T-helper 1 cell (primary cell): ENCODE measurements at regions not wholly inside any gene's neighbourhood (a gene's known extent, or its start where the extent isn't known, plus 50 kb on each side); places are given as distances from the start of the nearest gene placed in this dataset.
"Not testable (repeated sequence)": the region's sequence is repeated elsewhere in the genome, so short reads cannot be mapped to it uniquely, and the experiment has no call there.

ENCODE experiments used
- DNase-seq, 5 donors: peaks; one replicate each; pipeline ENCODE4 v3.0.0-alpha.2; 2012 to 2020

DNA sequence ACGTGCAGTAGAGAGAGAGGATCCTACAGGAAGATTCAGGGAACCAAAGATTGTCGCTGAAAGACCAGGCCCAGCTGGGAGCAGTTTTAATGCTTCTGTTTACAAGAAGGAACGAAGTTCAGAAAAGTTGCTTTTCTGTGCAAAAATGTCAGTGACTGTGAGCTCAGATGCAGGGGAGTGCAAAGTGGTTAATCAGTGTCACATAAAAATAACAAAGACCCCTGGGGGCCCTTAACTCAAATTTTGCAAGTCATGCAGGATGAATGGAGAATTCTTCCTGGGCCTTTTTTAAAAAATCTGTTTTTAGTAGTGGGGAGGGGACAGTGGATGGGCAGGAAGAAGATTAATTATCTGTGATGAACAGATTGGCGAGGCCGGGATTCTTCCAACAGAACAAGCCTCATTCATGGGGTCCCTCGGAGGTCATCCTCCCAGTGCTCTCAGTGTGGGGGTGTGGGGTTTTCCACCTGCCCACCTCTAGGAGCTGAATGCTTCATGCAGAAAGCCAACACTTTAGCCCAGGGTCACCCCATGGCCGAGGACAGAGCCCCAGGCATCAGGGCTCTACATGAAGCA is 167.2 kb downstream of the UQCRFS1 start:
- DNase-seq = no peak

DNA sequence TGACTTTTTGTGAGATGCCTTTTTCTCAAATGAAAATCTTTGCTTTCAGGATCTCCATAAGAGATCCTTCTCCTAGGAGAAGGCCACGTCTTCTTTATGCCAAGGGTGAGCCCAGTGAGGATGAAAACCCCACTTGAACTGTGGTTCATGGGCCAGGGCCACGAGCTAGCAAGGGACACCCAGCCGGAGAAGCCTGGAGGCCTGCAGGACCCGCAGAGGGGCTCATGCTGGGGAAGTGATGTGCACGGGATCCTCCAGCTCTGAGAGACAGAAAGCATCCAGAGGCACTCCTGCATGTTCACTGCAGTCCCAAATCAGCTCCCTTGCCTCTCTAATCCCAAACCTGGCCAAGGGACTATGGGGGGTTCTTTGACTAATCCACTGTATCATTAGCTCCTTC is 168.9 kb downstream of the UQCRFS1 start:
- DNase-seq = no peak

DNA sequence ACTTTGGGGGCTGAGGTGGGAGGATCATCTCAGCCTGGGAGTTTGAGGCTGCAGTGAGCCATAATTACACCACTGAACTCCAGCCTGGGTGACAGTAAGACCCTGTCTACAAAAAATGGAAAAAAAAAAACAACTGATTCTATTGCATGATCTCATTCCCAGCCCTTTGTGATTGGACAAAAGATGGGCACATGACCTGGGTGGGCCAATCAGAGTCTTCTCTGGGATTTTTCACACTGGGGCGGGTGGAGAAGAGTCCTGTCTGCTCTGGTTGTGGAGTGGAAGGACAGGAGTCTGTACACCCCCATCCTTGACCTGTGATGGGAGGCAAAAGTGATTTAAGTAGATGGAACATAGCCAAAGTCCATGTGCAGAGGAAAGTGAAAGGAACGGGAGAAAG is 170.5 kb downstream of the UQCRFS1 start:
- no peak for DNase-seq

DNA sequence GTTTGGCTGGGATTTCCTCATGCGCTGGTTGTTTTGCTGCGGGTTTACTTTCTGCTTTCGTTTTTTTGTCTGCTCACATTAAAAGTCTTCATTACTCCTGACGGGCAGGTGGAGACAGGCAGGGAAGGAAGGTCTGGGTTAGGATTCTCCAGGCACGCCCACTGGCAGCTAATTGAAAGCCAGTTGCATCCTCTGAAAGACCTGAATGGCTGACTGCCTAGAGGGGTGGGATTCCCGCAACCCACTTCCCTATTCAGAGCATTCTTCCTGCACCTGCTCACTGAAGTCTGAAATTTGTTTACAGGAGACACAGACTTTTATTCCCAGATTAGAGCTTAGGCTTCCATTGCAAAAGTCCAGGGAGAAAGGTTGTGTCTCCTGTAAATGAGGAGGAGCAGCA is 172.0 kb downstream of the UQCRFS1 start:
- DNase-seq = no peak

DNA sequence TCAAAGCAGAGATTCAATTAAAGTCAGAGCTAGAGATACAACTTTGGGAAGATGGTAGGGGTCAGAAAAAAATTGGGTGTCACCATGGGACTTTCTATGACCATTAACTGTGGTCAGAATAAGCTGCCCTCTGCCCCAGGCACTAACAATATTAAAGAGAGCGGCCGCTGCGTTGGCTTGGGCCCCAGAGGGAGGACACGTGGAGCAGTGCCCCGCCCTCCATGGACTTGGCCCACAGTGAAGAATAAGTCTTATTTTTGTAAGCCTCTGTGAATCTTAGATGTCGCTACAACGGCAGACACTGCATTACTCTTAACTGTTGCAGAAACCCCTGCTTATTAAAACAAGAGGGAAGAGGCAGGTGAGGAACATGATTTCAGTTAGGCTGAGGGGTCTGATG is 172.7 kb downstream of the UQCRFS1 start:
- DNase-seq = no peak

DNA sequence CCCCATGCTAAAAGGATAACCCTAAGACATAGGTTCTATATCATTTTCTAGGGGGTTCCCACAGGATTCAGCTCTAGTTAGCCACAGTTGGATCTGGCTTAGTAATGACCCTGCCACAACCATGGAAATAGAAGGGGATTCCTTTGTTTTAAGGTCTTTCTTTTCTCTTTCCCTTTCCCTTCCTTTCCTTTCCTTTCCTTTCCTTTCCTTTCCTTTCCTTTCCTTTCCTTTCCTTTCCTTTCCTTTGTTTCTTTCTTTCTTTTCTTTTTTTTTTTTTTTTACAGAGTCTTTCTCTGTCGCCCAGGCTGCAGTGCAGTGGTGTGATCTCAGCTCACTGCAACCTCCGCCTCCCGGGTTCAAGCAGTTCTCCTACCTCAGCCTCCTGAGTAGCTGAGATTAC is 173.9 kb downstream of the UQCRFS1 start:
- not testable (repeated sequence) for DNase-seq

DNA sequence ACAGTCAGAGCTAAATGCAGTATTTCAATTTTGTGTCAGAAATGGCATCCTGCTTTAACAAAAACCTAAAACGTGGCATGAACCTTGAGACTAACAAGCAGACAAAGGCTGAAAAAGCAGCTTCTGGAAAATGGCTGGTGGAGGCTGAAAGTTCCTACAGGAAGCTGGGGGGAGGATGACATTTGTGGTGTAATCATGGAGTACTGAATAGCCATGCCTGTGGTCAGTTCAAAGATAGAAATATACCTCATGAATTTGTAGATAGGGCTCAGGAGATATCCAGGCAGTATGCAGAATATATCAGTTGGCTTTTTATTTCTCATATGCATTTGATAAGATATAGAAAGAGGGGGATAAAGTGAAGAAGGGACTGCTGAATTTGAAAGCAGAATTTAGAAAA is 181.7 kb downstream of the UQCRFS1 start:
- DNase-seq = no peak

DNA sequence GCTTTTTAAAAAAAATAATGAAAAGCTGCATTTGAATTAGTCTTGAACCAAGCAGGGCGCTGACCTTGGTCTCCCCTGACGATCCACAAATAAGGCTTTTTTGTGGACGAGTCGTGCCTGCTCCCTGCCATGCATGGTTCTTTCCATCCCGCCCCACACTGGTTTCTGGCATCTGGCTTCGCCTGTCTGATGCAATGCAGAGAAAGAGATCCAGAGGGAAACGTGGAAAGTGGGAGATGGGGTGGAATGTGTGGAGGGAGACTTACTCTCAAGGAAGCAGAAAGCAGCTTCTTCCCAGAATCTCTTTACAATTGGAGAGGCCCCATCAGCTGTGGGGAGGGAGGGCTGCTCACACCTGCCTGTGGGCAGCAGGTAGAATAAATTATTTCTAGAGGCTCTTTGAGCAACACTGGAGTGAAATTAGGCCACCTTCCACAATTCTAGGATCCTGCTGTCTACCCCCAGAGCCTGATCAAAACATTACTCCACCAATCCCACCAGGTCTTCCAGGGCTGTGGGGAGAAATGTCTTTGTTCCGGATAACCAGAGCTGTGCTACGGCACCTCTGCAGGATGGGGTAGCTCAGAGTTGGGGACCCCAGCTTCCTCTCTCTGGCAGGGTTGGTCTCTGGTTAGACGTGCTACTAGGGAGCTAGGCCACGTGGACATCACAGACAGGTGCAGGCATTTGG is 183.5 kb downstream of the UQCRFS1 start:
- no peak for DNase-seq

DNA sequence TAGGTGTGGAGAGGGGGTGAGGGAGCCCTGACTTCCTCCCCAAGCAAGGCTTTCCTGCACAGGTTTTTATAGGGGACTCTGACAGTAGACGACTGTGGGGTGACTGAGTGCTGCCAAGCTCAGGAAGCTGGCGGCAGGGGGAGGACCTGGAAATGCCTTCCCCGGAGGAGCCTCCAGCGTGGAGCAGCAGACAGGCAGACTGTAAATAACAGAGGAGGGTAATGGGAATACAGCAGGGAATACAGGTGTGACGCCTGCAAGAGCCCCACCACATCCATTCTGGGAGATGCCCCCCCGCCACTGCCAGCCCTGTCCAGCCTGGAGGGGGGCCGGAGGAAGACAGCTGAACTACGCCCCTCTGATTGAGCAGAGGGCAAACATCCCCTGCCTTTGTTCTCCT is 190.4 kb downstream of the UQCRFS1 start:
- no peak for DNase-seq

DNA sequence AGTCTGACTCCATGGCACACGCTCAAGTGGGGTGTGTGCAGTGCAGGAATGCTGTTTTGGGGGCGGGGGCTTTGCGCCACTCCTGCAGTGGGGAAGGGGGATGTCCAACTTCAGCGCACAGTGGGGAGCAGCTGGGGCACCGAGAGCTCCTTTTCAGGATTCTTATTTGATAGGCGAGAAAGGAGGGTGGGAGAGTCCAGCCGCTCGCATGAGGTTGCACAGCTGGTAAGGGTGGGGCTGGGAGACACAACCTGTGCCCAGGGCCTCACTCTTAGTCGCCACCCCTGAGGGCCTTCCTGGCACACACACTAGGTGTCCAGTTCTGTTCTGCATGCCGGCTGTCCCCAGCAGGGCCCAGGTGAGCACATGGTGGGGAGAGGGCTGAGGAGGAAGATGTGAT is 190.8 kb downstream of the UQCRFS1 start:
- DNase-seq = no peak

DNA sequence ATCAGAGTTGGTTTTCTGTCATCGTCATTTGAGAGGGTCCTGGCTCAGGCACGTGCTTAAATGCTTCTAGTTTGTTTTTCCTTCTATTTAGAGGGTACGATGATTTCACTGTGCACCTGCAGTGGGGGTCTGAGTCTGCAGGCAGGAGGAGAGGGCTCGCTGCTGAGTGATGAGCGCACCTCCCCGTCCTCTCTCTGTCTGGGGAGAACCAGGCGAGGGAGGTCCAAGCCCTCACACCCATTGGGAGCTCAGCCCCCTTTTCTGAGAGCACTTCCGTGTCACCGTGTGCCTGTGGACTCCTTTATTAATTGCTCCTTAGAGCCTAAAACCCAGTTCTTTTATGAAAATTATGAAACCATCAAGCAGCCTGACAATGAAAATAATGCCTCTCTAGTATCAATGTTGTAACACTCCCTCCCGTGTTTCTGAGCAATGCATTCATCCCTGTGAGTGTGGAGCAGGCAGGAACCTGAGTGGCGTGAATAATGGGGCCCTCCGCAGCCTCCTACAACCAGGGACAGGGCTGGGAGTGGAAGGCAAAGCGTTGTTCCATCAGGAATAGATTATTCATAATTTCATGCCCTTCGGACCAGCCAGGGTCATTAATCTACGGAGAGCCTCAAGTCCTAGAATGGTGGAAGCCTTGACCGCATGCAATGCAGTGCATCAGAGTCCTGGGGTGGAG is 191.6 kb downstream of the UQCRFS1 start:
- no peak for DNase-seq

DNA sequence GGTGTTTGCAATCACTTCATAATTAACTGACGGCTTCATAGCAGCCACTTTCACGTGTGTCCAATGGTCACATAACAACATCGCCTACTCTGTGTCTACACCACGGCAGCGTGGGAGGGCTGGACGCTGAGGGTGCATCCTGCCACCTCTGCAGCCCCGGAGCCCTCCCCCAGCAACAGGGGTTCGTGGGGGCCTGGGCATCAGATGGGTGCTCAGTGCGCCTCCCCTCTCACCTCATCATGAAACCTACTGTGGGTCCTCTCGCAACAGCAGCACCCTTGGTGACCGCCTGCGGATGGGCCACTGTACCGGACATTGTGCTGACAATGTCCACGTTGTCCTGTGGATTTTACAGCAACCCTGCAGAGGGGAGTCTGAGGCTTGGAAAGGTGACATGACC is 193.5 kb downstream of the UQCRFS1 start:
- DNase-seq = no peak

DNA sequence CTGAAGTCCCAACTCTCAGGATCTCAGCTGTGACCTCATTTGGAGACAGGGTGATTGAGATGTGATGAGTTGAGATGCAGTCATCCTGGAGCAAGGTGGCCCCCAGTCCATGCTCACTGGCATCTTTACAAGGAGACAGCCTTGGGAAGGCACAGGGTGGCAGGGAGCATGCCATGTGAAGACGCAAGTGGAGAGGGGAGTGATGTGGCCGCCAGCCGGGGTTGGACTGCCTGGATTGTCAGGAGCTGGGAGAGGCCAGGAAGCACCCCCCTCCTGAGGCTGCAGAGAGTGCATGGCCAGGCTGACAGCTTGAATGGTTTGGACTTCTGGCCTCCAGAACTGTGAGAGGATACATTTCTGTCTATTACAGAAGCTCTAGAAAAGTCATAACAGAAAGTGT is 194.4 kb downstream of the UQCRFS1 start:
- DNase-seq = no peak

DNA sequence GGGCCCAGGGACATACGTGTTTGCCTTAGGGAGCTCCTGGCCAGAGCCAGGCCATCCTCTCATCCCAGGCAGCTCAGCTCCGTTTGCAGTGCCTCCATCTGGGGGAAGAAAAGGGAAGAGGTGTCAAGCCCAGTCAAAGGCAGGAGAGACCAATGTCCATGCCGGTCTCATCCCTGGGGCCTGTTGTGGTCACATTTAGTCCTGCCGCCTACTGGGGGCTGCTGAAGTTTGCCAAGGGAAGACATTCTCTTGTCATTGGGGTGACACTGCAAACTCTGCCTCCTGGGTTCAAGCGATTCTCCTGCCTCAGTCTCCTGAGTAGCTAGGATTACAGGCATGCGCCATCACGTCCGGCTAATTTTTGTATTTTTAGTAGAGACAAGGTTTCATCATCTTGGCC is 195.2 kb downstream of the UQCRFS1 start:
- DNase-seq = no peak

DNA sequence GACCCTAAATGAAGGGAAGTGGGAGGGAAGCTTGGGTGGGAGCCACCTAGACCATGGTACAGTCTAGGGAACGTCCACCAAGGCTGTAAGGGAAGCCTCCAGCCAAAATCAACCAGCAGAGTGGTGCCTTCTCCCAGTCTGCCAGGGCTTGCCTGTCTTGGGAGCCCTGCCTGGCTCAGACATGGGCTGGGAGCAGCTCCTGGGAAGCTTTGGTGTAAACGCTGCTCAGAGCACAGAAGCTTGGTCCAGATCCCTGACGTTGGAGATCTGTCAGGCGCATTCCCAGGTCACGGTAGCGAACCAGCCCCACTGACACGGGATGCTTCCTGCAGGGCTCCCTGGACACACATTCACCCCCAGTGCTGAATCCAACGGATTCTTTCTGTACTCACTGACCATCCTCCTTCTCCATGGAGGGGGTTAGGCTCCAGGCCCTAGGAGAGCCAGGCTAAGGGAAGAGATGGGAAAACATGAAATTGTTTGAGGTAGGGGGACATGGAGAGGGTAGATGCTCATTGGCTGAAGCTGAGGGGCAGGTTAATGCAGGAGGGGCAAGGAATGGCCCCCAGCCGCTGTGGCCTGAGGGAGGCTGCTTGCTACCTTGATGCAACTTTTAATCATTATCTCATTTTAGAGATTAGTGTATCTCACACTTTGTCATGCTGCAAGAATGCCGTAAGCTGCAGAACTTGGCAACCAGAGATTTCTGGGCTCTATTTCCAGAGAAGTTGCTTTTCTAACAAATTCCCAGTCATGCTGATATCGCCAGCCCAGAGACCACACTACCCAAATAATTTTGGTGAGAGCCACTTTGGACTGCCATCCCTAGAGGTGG is 195.8 kb downstream of the UQCRFS1 start:
- no peak for DNase-seq

DNA sequence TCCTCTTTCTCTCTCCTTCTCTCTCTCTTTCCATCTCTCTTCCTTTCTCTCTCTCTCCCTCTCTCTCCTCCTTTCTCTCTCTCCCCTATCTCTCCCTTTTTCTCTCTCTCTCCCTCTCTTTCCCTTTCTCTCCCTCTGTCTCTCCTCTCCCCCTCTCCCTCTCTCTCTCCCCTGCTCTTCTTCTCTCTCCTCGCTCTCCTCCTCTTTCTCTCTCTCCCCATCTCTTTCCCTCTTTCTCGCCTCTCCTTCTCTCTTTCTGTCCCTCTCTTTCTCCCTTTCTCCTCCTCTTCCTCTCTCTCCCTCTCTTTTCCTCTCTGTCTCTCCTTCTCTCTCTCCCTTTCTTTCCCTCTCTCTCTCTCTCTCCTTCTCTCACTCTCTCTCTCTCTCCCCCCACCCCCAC is 196.6 kb downstream of the UQCRFS1 start:
- DNase-seq = no peak

DNA sequence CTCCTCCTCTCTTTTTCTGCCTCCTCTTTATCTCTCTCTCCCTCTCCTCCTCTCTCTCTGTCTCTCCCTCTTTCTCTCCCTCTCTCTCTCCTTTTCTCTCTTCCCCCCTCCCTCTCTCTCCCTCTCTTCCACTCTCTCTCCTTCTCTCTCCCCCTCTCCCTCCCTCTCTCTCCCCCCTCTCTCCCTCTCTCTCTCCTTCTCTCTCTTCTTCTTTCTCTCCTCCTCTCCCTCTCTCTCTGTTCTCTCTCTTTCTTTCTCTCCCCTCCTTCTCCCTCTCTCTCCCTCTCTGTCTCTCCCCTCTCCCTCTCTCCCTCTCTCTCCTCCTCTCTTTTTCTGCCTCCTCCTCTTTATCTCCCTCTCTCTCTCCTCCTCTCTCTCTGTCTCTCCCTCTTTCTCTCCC is 197.4 kb downstream of the UQCRFS1 start:
- no peak for DNase-seq

DNA sequence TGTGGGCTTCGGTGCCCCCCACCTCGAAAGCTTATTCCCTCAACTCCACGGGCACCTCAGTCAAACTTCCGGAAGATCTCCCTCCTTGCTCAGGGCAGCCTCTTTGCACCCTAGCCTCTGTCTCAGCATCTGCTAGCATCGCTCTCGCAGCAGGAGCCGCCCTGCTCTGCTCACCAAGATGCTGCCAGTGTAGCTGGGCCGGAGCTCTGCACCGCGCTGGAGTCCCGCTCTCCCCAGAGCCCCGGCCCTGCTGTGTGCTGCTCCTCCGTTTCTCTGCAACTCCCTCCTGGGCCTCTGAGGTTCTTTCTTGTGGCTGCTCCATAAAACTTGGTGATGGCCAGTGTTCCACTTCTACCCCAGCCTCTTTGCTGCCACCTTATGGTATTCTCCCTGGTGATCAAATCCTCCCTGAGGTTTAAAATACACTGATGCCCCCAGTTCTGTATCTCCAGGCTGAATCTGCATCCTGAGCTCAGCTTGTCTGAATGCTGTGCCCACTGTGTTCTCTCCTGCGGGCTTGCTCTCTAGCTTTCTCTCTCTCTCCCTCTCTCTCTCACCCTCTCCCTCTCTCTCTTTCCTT is 198.0 kb downstream of the UQCRFS1 start:
- no peak for DNase-seq

DNA sequence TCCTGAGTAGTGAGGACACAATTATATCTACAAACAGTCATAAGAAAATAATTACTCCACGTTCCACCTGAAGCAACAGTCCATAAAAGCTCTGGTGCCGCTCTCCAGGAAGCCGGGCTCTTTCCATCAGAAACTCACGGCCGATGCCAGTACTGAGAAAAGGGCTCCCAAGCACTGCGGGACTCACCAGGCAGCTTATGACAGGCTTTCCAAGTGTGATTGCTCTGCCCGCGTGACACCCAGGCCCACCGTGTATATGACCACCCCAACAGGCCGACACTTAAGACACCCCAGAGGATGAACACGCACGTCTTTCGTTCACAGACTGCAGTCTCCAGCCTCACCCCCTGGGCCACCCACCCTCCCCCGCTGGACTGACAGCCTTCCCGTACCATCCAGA is 199.0 kb downstream of the UQCRFS1 start:
- no peak for DNase-seq

DNA sequence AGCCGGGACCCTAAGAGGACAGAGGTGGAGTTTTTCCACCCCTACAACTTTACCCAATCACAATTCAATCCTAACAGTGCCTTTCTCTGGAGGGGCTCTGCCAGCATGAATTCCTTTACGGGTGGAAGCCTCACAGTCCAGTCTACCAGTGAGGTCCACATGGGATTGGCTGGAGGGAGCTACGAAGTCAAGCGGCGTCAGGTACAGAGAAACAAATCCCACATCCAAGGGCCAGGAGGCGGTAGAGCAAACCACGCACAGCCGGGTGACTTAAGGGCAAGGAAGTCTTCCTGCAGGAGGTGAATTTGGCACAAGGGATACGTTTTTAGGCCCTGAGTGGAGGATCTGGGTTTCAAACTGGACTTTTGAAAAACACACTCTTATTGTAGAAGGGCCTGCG is 199.6 kb downstream of the UQCRFS1 start:
- DNase-seq = no peak

DNA sequence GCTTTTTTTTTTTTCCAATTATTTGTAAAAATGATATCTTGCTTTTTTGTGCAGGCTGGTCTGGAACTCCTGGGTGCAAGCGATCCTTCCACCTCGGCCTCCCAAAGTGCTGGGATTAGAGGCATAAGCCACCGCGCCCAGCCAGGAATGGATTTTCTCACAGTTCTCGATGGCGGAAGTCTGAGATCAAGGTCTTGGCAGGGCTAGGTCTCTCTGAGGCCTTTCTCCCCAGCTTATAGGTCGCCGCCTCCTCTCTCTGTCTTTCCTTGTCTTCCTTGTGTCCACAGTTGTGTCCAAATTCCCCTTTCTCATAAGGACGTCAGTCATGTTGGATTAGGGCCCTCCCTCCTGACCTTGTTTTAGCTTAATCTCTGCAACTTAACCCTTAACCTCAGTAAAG is 200.5 kb downstream of the UQCRFS1 start:
- no peak for DNase-seq

DNA sequence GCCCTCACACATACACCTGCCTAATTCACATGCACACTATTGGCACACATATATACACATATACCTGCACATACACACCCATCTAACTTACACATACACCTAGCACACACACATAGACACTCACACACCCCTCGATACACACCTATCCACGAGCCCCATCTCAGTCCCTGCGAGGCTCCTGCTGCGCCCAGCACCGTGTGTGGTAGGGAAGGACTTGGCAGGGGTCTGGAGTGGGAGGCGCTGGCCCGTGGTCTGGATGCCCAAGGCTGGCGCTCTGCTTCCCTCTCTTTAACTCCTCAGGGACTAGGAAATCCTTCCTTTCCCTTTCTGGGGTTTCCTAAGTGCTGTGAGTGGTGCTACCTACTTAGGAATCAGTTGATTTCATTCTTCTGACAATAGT is 202.7 kb downstream of the UQCRFS1 start:
- DNase-seq = no peak

DNA sequence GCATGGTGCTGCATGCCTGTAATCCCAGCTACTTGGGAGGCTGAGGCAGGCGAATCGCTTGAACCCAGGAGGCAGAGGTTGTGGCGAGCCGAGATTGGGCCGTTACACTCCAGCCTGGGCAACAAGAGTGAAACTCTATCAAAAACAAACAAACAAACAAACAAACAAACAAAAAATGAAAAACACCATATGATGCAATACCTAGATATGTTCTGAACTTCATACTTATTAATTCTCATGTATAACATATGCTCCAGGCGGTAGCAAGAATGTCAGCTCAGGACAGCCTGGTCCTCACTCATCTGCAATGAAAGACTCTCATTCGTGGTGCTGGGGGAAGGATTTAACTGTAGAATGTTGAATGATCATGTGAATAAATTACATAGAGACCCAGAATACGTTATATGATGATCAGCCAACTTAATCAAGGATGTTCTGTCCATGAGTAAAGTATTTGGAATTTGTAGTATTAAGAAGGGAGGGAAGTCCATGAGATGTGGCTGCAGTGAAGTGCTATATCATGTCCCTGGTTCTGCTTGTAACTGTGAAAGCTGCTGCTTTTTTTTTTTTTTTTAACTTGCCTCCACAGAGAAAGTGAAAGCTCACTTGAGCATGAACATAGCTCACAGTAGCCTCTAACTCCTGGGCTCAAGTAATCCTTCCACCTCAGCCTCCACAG is 206.8 kb downstream of the UQCRFS1 start:
- no peak for DNase-seq
